GM19240 (cell line): ENCODE measurements at regions not wholly inside any gene's neighbourhood (a gene's known extent, or its start where the extent isn't known, plus 50 kb on each side); places are given as distances from the start of the nearest gene placed in this dataset.

ENCODE experiments used
- DNase-seq: peaks from one replicate; pipeline ENCODE4 v3.0.0; 2011; ENCODE audit warnings: low spot score; ENCODE audit not compliant: insufficient read length

GRCh38 chr11:26087120-26087935 lies 244.6 kb upstream of the ANO3 start:
- no peak for DNase-seq

- no peak for DNase-seq
Observed at GRCh38 chr11:26088391-26088790, 243.5 kb upstream of the ANO3 start.

GRCh38 chr11:26090651-26091050 lies 241.3 kb upstream of the ANO3 start:
- no peak for DNase-seq

- DNase-seq = no peak
Observed at GRCh38 chr11:26093206-26093605, 238.7 kb upstream of the ANO3 start.

GRCh38 chr11:26095340-26095739 lies 236.6 kb upstream of the ANO3 start:
- no peak for DNase-seq

- DNase-seq = no peak
Observed at GRCh38 chr11:26096451-26096850, 235.5 kb upstream of the ANO3 start.

- no peak for DNase-seq
Observed at GRCh38 chr11:26102325-26102724, 229.6 kb upstream of the ANO3 start.

GRCh38 chr11:26105762-26106423 lies 226.0 kb upstream of the ANO3 start:
- no peak for DNase-seq

GRCh38 chr11:26106726-26107125 lies 225.2 kb upstream of the ANO3 start:
- DNase-seq = no peak

- no peak for DNase-seq
Observed at GRCh38 chr11:26109658-26110368, 222.1 kb upstream of the ANO3 start.

- no peak for DNase-seq
Observed at GRCh38 chr11:26112264-26112663, 219.7 kb upstream of the ANO3 start.

- DNase-seq = no peak
Observed at GRCh38 chr11:26121466-26121865, 210.5 kb upstream of the ANO3 start.

GRCh38 chr11:26126741-26127140 lies 205.2 kb upstream of the ANO3 start:
- no peak for DNase-seq

- no peak for DNase-seq
Observed at GRCh38 chr11:26127336-26127735, 204.6 kb upstream of the ANO3 start.

- DNase-seq = no peak
Observed at GRCh38 chr11:26131406-26131805, 200.5 kb upstream of the ANO3 start.

- DNase-seq = no peak
Observed at GRCh38 chr11:26134053-26134452, 197.9 kb upstream of the ANO3 start.

GRCh38 chr11:26134481-26135355 lies 197.2 kb upstream of the ANO3 start:
- no peak for DNase-seq

- no peak for DNase-seq
Observed at GRCh38 chr11:26137651-26138050, 194.3 kb upstream of the ANO3 start.

GRCh38 chr11:26142891-26143290 lies 189.0 kb upstream of the ANO3 start:
- no peak for DNase-seq

- DNase-seq = no peak
Observed at GRCh38 chr11:26143566-26144290, 188.2 kb upstream of the ANO3 start.

GRCh38 chr11:26144291-26144690 lies 187.6 kb upstream of the ANO3 start:
- DNase-seq = no peak
